Neuronal stem cell (in vitro differentiated cells): ENCODE measurements at regions not wholly inside any gene's neighbourhood (a gene's known extent, or its start where the extent isn't known, plus 50 kb on each side); places are given as distances from the start of the nearest gene placed in this dataset.
A peak's percentile ranks its signal among the peaks of the same experiment; 100 is the strongest.

ENCODE experiments used
- DNase-seq: peaks from one replicate; pipeline ENCODE4 v3.0.0-alpha.2; 2013; ENCODE audit warnings: low spot score
- H2AFZ ChIP-seq: one replicate; pipeline ENCODE4 v1.6.1; 2013; ENCODE audit warnings: mild to moderate bottlenecking, low read length, inconsistent platforms
- H2AK5ac ChIP-seq: 2 replicates; pipeline ENCODE4 v1.6.1; 2013; ENCODE audit warnings: low read depth, mild to moderate bottlenecking, inconsistent platforms, low read length, moderate library complexity, mixed read lengths
- H2BK120ac ChIP-seq: 2 replicates; pipeline ENCODE4 v1.6.1; 2013; ENCODE audit warnings: low read depth, mild to moderate bottlenecking, inconsistent platforms, low read length, moderate library complexity, mixed read lengths
- H2BK12ac ChIP-seq: one replicate; pipeline ENCODE4 v1.6.1; 2013; ENCODE audit warnings: low read length, inconsistent platforms
- H2BK15ac ChIP-seq: 2 replicates; pipeline ENCODE4 v1.6.1; 2013; ENCODE audit warnings: mild to moderate bottlenecking, low read length, inconsistent platforms, mixed read lengths
- H2BK5ac ChIP-seq: one replicate; pipeline ENCODE4 v1.6.1; 2013; ENCODE audit warnings: inconsistent platforms, mild to moderate bottlenecking, low read length, moderate library complexity
- H3K14ac ChIP-seq: one replicate; pipeline ENCODE4 v1.6.1; 2013; ENCODE audit warnings: low read length, inconsistent platforms
- H3K18ac ChIP-seq: 2 replicates; pipeline ENCODE4 v1.6.1; 2013; ENCODE audit warnings: low read length, inconsistent platforms
- H3K23ac ChIP-seq: 2 replicates; pipeline ENCODE4 v1.6.1; 2013; ENCODE audit warnings: low read depth, mild to moderate bottlenecking, mixed read lengths, low read length, inconsistent platforms; ENCODE audit not compliant: poor library complexity
- H3K27ac ChIP-seq: replicated peaks from 3 replicates; pipeline ENCODE4 v1.5.1; 2013; ENCODE audit warnings: low read length, inconsistent platforms
- H3K27me3 ChIP-seq, 3 experiments: 2 replicates each; pipeline ENCODE4 v1.6.1; 2013; ENCODE audit warnings: low read length in 3 of 3, mild to moderate bottlenecking in 2 of 3, inconsistent platforms in 1 of 3, low read depth in 1 of 3, mixed read lengths in 1 of 3, moderate library complexity in 1 of 3; ENCODE audit not compliant: control insufficient read depth in 3 of 3, insufficient read depth in 3 of 3
- H3K36me3 ChIP-seq, 2 donors: replicated peaks in 1 of 2; 2 replicates each; pipeline ENCODE4 v1.6.1; 2013; ENCODE audit warnings: low read length in 2 of 2; ENCODE audit not compliant: control insufficient read depth in 2 of 2, insufficient read depth in 2 of 2
- H3K4ac ChIP-seq: 2 replicates; pipeline ENCODE4 v1.6.1; 2013; ENCODE audit warnings: inconsistent platforms, mild to moderate bottlenecking, low read length, moderate library complexity
- H3K4me1 ChIP-seq, 2 donors: 1 replicate in 1 of 2; 2 replicates in 1 of 2; pipeline ENCODE4 v1.6.1; 2013; ENCODE audit warnings: low read length in 2 of 2, low read depth in 1 of 2; ENCODE audit not compliant: control insufficient read depth in 2 of 2, insufficient read depth in 1 of 2
- H3K4me2 ChIP-seq: one replicate; pipeline ENCODE4 v1.6.1; 2013; ENCODE audit warnings: mild to moderate bottlenecking, low read length, inconsistent platforms; ENCODE audit not compliant: insufficient read depth, poor library complexity, severe bottlenecking
- H3K4me3 ChIP-seq, 2 donors: 2 replicates each; pipeline ENCODE4 v1.5.1; 2013; ENCODE audit warnings: low read length in 2 of 2, mild to moderate bottlenecking in 2 of 2, inconsistent platforms in 1 of 2, moderate library complexity in 1 of 2
- H3K79me1 ChIP-seq: one replicate; pipeline ENCODE4 v1.6.1; 2013; ENCODE audit warnings: low read depth, mild to moderate bottlenecking, inconsistent platforms, low read length, moderate library complexity
- H3K9ac ChIP-seq: one replicate; pipeline ENCODE4 v1.6.1; 2013; ENCODE audit warnings: mild to moderate bottlenecking, low read depth, low read length, inconsistent platforms; ENCODE audit not compliant: poor library complexity
- H3K9me3 ChIP-seq, 2 donors: replicated peaks in 1 of 2; 2 replicates each; pipeline versions ENCODE3 to v1.6.1; 2013; ENCODE audit warnings: low read length in 2 of 2, mild to moderate bottlenecking in 2 of 2, inconsistent platforms in 1 of 2, low read depth in 1 of 2, mixed read lengths in 1 of 2, moderate library complexity in 1 of 2; ENCODE audit not compliant: control insufficient read depth in 2 of 2, insufficient read depth in 1 of 2
- H4K8ac ChIP-seq: one replicate; pipeline ENCODE4 v1.6.1; 2013; ENCODE audit warnings: low read depth, mild to moderate bottlenecking, inconsistent platforms, low read length, moderate library complexity
- H4K91ac ChIP-seq: one replicate; pipeline ENCODE4 v1.6.1; 2013; ENCODE audit warnings: low read length, low read depth, mild to moderate bottlenecking, inconsistent platforms; ENCODE audit not compliant: poor library complexity
- WGBS, 2 donors: extraction: QIAGEN DNeasy Blood & Tissue Kit; methylation state at CpG; one replicate each; pipeline ENCODE4 v1.1.7; 2013; ENCODE audit warnings: missing lambda C conversion rate in 2 of 2, mixed read lengths in 1 of 2; ENCODE audit not compliant: insufficient read length in 2 of 2, insufficient replicate concordance in 1 of 2; ENCODE audit errors: extremely low coverage in 2 of 2; 5-methylcytosine and 5-hydroxymethylcytosine counted together

DNA sequence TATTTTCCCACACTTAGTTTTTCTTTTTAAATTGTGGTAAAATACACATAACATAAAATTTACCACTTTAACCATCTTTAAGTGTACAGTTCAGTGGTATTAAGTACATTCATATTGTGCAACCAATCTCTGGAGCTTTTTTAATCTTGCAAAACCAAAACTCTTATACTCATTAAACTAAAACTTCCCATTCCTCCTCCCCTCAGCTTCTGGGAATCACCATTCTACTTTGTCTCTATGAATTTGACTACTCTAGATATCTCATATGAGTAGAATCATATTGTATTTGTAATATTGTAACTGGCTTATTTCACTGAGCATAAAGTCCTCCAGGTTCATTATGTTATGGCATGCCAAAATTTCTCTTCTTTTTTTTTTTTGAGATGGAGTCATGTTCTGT is 86.4 kb upstream of the JAZF1 start:
- no peak overlapping the region for H2AK5ac ChIP-seq
- H3K27ac ChIP-seq: no peak overlapping the region
- peaks cover 0 to 4% (median 0%) of the 10 kb centered on the region in 3 experiments for H3K27me3 ChIP-seq
- H3K79me1 ChIP-seq: no peaks in the 10 kb centered on the region
- no peak overlapping the region for H2AFZ ChIP-seq
- no peak overlapping the region for H4K91ac ChIP-seq
- no peak overlapping the region for H3K4me2 ChIP-seq
- H3K14ac ChIP-seq: no peak overlapping the region
- no peaks in the 10 kb centered on the region for H3K36me3 ChIP-seq
- H3K9ac ChIP-seq: no peak overlapping the region
- H3K4ac ChIP-seq: no peak overlapping the region
- no peak overlapping the region for H2BK5ac ChIP-seq
- no peak overlapping the region for H3K23ac ChIP-seq
- H2BK15ac ChIP-seq: no peak overlapping the region
- H3K18ac ChIP-seq: no peak overlapping the region
- no peaks in the 10 kb centered on the region for H3K4me1 ChIP-seq
- no peak for DNase-seq
- no peak overlapping the region for H2BK120ac ChIP-seq
- no peak overlapping the region for H2BK12ac ChIP-seq
- H3K4me3 ChIP-seq: no peak overlapping the region
- no peaks in the 10 kb centered on the region for H3K9me3 ChIP-seq
- no peak overlapping the region for H4K8ac ChIP-seq

DNA sequence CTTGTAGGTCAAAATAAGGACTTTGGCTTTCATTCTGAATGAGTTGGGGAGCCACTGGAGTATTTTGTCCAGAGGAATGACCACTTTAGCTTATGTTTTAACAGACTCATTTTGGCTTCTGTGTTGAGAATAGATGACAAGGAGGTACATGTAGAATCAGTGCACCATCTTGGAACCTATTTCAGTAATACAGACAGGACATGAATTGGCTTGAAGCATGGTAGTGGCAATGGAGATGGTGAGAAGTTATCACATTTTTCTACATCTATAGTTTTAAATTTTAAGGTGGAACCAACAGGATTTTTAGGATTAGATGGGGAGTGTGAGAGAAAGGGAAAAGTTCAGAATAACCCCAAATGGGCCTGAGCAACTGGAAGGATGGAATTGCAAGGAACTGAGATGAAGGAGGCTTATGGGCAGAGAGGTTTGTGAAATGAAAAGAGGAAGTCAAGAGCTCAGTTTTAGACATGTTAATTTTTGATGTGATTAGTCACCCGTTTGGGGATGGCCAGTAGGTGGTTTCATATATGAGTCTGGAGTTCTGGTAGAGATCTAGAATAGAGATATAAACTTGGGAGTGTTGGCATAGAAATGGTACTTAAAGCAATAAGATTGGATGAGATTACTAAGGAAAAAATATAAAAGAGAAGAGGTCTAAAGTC is 89.2 kb upstream of the JAZF1 start:
- Histone ChIP-seq H4K91ac (no peak overlapping the region), H3K4me3 (no peak overlapping the region), H2AK5ac (no peak overlapping the region), H3K9ac (no peak overlapping the region), H3K4ac (no peak overlapping the region), H3K27ac (no peak overlapping the region), H3K9me3 (no peaks in the 10 kb centered on the region), H2BK120ac (no peak overlapping the region), H3K36me3 (no peaks in the 10 kb centered on the region), H2AFZ (no peak overlapping the region), H3K4me1 (no peaks in the 10 kb centered on the region), H3K23ac (no peak overlapping the region), H3K27me3 (peaks cover 0 to 12% (median 0%) of the 10 kb centered on the region in 3 experiments), H3K4me2 (no peak overlapping the region), H2BK5ac (no peak overlapping the region), H4K8ac (no peak overlapping the region), H2BK15ac (no peak overlapping the region), H2BK12ac (no peak overlapping the region), H3K18ac (no peak overlapping the region), H3K79me1 (no peaks in the 10 kb centered on the region), H3K14ac (no peak overlapping the region)
- DNase-seq: no peak
- no CpG with 5 or more reads among the region's 1 CpG for WGBS, 2 donors

GRCh38 chr7:28270536-28270935 is 89.9 kb upstream of the JAZF1 start:
- no peak overlapping the region for H2AK5ac ChIP-seq
- peak overlapping the region; percentile 42 for H3K18ac ChIP-seq
- H3K4ac ChIP-seq: no peak overlapping the region
- WGBS, 2 donors: no CpG with 5 or more reads among the region's 11 CpGs
- no peak overlapping the region for H2BK15ac ChIP-seq
- peak overlapping the region; percentile 67 for H3K23ac ChIP-seq
- H2BK12ac ChIP-seq: no peak overlapping the region
- no peak overlapping the region for H3K14ac ChIP-seq
- no peaks in the 10 kb centered on the region for H3K4me1 ChIP-seq
- H3K36me3 ChIP-seq: no peaks in the 10 kb centered on the region
- H3K9ac ChIP-seq: no peak overlapping the region
- H3K4me3 ChIP-seq: no peak overlapping the region
- H3K27ac ChIP-seq: no peak overlapping the region
- H2BK120ac ChIP-seq: no peak overlapping the region
- no peak overlapping the region for H2BK5ac ChIP-seq
- no peaks in the 10 kb centered on the region for H3K9me3 ChIP-seq
- no peak overlapping the region for H3K4me2 ChIP-seq
- no peak overlapping the region for H4K8ac ChIP-seq
- H3K79me1 ChIP-seq: no peaks in the 10 kb centered on the region
- no peak overlapping the region for H4K91ac ChIP-seq
- H3K27me3 ChIP-seq: peaks cover 0 to 12% (median 0%) of the 10 kb centered on the region in 3 experiments
- H2AFZ ChIP-seq: no peak overlapping the region
- DNase-seq: no peak

DNA sequence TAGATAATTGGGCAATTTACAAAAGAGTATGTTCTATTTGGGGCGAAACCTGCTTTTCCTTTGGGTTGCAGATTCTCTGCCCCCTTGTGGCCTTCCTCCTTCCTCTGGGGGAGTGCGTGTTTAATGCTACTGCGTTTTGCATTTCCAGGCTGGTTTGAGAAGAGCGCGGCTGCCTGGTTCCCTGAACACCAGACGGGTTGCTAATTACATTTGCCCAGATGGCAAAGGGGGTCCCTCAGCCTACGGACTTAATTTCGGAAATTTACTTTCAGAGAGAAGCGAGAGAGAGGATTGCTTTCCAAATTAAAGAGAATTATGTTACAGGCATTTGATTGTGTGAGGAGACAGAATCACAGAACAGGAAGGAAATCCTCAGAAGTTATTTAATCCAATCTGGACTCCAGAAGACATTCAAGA is 91.9 kb upstream of the JAZF1 start:
- WGBS, 2 donors: no CpG with 5 or more reads among the region's 9 CpGs
- Histone ChIP-seq H3K4me1 (no peaks in the 10 kb centered on the region), H3K18ac (no peak overlapping the region), H3K23ac (no peak overlapping the region), H3K27me3 (peaks cover 0 to 12% (median 0%) of the 10 kb centered on the region in 3 experiments), H3K14ac (no peak overlapping the region), H3K4me2 (no peak overlapping the region), H3K79me1 (no peaks in the 10 kb centered on the region), H2BK12ac (no peak overlapping the region), H3K4me3 (no peak overlapping the region), H4K91ac (no peak overlapping the region), H2BK15ac (no peak overlapping the region), H3K9me3 (no peaks in the 10 kb centered on the region), H2BK5ac (no peak overlapping the region), H2BK120ac (no peak overlapping the region), H2AFZ (peak overlapping the region; percentile 31), H3K36me3 (no peaks in the 10 kb centered on the region), H3K4ac (no peak overlapping the region), H2AK5ac (no peak overlapping the region), H3K9ac (no peak overlapping the region), H4K8ac (no peak overlapping the region), H3K27ac (no peak overlapping the region)
- peak; percentile 15 for DNase-seq
